Duodenal mucosa (tissue), 2 donors: ENCODE measurements at regions not wholly inside any gene's neighbourhood (a gene's known extent, or its start where the extent isn't known, plus 50 kb on each side); places are given as distances from the start of the nearest gene placed in this dataset.
"Not testable (repeated sequence)": the region's sequence is repeated elsewhere in the genome, so short reads cannot be mapped to it uniquely, and the experiment has no call there.

Source experiments
- H3K27ac ChIP-seq: one replicate; pipeline ENCODE4 v1.7.0; 2013; ENCODE audit warnings: low read depth, low read length
- H3K27me3 ChIP-seq, 2 donors: one replicate each; pipeline ENCODE4 v1.7.0; 2013; ENCODE audit warnings: low read length in 2 of 2, control low read depth in 1 of 2; ENCODE audit not compliant: insufficient read depth in 2 of 2, control insufficient read depth in 1 of 2
- H3K36me3 ChIP-seq, 2 donors: one replicate each; pipeline ENCODE4 v1.7.0; 2013; ENCODE audit warnings: low read length in 2 of 2, control low read depth in 1 of 2; ENCODE audit not compliant: insufficient read depth in 2 of 2, control insufficient read depth in 1 of 2
- H3K4me1 ChIP-seq, 2 donors: one replicate each; pipeline ENCODE4 v1.7.0; 2013; ENCODE audit warnings: low read length in 2 of 2, control low read depth in 1 of 2; ENCODE audit not compliant: insufficient read depth in 2 of 2, control insufficient read depth in 1 of 2
- H3K4me3 ChIP-seq, 2 donors: one replicate each; pipeline ENCODE4 v1.7.0; 2013; ENCODE audit warnings: low read length in 2 of 2, low read depth in 1 of 2
- H3K9ac ChIP-seq, 2 donors: one replicate each; pipeline ENCODE4 v1.7.0; 2013; ENCODE audit warnings: low read length in 2 of 2, low read depth in 1 of 2
- H3K9me3 ChIP-seq, 2 donors: one replicate each; pipeline ENCODE4 v1.7.0; 2013; ENCODE audit warnings: low read length in 2 of 2, control low read depth in 1 of 2; ENCODE audit not compliant: control insufficient read depth in 1 of 2

DNA sequence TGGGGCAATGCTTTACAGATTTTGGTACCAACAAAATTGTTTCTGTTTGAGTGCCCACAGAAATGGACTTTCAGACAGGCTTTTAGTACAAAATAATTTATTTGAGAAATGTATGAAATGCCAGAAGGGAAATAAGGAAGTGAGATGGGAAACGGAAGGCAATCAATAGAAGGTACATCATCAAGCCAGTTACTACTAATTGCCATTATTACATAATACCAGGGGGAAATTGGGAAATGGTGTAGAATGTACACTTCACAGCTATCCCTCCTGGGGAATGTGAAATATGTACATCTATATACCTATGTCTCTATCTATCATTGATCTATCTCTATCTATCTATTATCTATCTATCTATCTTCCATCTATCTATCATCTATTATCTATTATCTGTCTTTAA is 264.6 kb upstream of the B3GALT2 start:
- Histone ChIP-seq H3K4me3 (no peak overlapping the region), H3K9ac (no peak overlapping the region), H3K27ac (no peak overlapping the region), H3K9me3 (no peaks in the 10 kb centered on the region), H3K4me1 (no peaks in the 10 kb centered on the region), H3K36me3 (no peaks in the 10 kb centered on the region), H3K27me3 (no peaks in the 10 kb centered on the region)

DNA sequence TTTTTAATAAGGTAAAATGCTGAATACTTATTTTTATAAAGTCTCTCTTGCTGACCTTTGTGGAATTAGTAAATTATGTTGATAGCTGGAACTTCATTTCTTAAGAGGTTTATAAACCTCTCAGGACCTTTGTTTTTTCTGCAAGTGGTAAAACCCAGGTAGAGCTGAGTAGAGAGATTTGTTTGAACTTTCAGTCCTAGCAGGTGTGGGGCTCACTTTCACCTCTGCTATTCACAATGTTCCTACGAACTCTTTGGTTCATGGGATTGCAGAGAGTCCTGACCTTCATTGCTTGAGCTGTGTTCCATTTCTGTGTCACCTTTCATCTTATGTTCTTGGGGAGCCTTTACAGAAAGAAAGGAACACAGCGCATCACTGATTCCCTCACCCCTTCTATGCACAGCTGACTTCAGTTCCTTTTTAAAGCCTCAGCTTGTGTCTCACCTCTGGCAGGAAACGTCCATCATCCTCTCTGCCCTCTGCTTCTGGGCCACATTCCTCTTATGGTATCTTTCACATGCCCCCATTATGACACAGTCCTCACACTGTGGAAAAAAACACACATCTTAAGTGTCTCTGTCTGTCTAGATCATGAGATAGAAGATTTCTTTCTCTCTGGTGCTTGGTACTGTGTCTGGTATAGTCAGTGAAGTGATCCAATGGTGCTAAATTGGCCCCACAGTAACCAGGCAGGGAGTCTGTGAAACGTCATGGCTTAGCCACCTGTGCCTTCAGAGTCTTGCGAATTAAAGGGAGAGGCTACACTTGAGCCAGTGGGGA is 262.5 kb upstream of the B3GALT2 start:
- no peak overlapping the region for H3K27ac ChIP-seq

DNA sequence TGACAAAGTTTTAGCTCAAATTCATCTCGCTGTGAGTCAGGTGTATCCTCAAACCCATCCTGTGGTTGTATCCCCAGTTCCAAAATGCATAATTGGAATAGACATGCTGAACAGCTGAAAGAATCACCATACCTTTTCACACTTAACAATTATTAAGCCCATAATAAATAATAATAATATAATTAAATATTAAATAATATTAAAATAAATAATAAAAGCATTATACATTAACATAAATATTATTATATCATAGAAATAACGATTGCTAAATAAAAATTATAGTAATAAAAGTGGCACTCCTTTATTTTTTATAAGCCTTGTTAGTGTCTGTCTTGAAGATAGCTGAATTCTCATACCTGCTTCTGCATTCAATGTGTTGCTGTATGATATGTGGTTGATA is 257.5 kb upstream of the B3GALT2 start:
- Histone ChIP-seq H3K27ac (no peak overlapping the region), H3K27me3 (no peaks in the 10 kb centered on the region), H3K36me3 (no peaks in the 10 kb centered on the region), H3K9me3 (no peaks in the 10 kb centered on the region), H3K9ac (no peak overlapping the region), H3K4me1 (no peaks in the 10 kb centered on the region), H3K4me3 (no peak overlapping the region)

More for the DNA sequence above, 262.5 kb upstream of the B3GALT2 start:
- no peak overlapping the region for H3K4me3 ChIP-seq
- H3K9me3 ChIP-seq, result no peaks in the 10 kb centered on the region
- no peaks in the 10 kb centered on the region for H3K36me3 ChIP-seq
- H3K9ac ChIP-seq, result no peak overlapping the region
- no peaks in the 10 kb centered on the region for H3K27me3 ChIP-seq
- H3K4me1 ChIP-seq, result no peaks in the 10 kb centered on the region

DNA sequence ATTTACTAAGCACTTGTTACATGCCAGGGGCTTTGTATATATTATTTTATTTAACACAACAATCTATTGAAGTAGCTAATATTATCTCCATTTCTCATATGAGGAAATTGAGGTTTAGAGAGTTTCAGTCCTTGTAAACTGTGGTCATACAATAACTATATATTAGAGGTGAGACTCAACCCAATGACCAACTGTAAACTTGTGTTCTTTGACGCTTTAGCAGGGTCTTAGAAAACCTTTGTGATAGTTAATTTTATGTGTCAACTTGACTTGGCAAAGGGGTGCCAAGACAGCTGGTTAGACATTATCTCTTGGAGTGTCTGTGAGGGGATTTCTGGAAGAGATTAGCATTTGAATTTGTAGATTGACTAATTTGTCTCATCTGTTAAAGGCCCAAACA is 252.4 kb upstream of the B3GALT2 start:
- Histone ChIP-seq H3K27me3 (no peaks in the 10 kb centered on the region), H3K4me3 (no peak overlapping the region), H3K4me1 (no peaks in the 10 kb centered on the region)

DNA sequence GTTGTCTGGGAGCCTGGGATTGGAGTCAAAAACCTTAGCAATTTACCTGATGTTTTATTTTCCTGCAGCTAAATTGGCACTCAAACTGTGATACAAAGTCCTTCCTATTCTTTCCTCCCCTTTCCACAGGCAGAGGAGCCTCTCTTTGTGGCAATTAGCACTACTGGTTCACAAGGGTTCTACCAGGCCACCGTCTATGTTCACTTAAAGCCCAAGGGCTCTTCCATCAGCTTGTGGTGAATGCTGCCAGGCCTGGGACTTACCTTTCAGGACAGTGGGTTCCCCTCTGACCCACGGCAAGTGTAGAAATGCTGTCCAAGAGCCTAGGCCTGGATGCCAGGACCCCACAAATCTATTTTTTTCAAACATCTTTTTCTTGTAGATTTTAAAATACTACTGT is 251.9 kb upstream of the B3GALT2 start:
- Histone ChIP-seq H3K4me1 (no peaks in the 10 kb centered on the region), H3K9ac (no peak overlapping the region), H3K9me3 (peaks cover 6 to 8% of the 10 kb centered on the region in 2 donors), H3K4me3 (no peak overlapping the region), H3K27me3 (no peaks in the 10 kb centered on the region), H3K27ac (no peak overlapping the region), H3K36me3 (no peaks in the 10 kb centered on the region)

More for the DNA sequence above, 252.4 kb upstream of the B3GALT2 start:
- no peak overlapping the region for H3K9ac ChIP-seq
- no peaks in the 10 kb centered on the region for H3K36me3 ChIP-seq
- no peak overlapping the region for H3K27ac ChIP-seq
- peaks cover 2 to 3% of the 10 kb centered on the region in 2 donors for H3K9me3 ChIP-seq

DNA sequence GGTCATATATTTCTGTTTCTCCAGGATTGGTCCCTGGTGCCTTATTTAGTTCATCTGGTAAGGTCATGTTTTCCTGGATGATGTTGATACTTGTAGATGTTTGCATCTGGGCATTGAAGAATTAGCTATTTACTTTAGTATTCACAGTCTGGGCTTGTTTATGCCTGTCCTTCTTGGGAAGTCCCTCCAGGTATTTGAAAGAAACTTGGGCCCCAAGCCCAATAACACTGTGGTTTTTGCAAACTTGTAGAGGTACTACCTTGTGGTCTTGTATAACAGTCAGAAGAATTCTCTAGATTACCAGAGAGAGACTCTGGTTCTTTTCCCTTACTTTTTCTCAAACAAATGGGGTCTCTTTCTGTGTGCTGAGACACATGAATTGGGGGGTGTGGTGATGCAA is 251.4 kb upstream of the B3GALT2 start:
- no peaks in the 10 kb centered on the region for H3K27me3 ChIP-seq
- no peaks in the 10 kb centered on the region for H3K36me3 ChIP-seq
- no peak overlapping the region for H3K9ac ChIP-seq
- H3K9me3 ChIP-seq, result peaks cover 11 to 13% of the 10 kb centered on the region in 2 donors
- H3K4me1 ChIP-seq, result no peaks in the 10 kb centered on the region
- H3K27ac ChIP-seq, result no peak overlapping the region
- no peak overlapping the region for H3K4me3 ChIP-seq

DNA sequence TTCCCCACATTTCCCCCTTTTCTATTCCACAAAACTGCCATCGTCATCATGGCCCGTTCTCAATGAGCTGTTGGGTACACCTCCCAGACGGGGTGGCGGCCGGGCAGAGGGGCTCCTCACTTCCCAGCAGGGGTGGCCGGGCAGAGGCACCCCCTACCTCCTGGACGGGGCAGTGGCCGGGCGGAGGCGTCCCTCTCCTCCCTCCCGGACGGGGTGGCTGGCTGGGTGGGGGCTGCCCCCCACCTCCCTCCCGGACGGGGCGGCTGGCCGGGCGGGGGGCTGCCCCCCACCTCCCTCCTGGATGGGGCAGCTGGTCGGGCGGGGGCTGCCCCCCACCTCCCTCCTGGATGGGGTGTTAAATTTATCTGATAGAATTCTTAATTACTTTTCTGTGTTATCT is 250.9 kb upstream of the B3GALT2 start:
- H3K27ac ChIP-seq, H3K27me3 ChIP-seq, H3K4me1 ChIP-seq, H3K36me3 ChIP-seq, H3K4me3 ChIP-seq, H3K9ac ChIP-seq: not testable (repeated sequence)
- peaks cover 15 to 18% of the 10 kb centered on the region in 2 donors for H3K9me3 ChIP-seq

DNA sequence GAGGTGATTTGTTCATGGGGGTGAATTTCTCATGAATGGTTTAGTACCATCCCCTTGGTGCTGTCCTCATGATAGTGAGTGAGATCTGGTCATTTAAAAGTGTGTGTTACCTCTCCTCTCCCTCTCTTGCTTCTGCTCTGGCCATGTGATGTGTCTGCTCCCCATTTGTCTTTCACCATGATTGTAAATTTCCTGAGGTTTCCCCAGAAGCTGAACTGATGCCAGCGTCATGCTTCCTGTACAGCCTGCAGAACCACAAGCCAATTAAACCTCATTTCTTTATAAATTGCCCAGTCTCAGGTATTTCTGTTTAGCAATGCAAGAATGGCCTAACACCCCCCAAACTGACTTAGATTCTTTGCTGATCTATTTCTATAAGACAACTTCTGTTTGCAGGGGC is 249.4 kb upstream of the B3GALT2 start:
- no peaks in the 10 kb centered on the region for H3K27me3 ChIP-seq
- H3K9me3 ChIP-seq, result peaks cover 18% of the 10 kb centered on the region in 2 donors
- no peaks in the 10 kb centered on the region for H3K4me1 ChIP-seq
- no peak overlapping the region for H3K4me3 ChIP-seq
- H3K9ac ChIP-seq, result no peak overlapping the region
- H3K36me3 ChIP-seq, result no peaks in the 10 kb centered on the region
- H3K27ac ChIP-seq, result no peak overlapping the region

DNA sequence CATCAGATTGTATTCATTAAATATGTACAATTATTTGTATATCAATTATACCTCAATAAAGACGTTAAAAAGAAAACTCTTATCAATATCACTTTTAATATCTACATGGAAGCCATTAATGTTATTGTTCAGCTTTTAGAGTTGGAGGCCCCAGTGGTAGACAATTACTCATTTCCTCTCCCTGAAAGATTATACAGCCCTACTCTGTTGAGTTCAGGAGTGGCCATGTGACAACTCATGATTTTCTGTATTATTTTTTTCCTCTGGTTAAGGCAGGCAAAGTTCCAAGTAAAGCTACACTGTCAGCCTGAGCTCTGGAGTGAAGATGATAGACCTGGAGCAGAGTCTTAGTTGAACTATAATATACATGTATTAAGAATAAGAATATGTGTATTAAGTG is 247.9 kb upstream of the B3GALT2 start:
- no peak overlapping the region for H3K4me3 ChIP-seq
- no peaks in the 10 kb centered on the region for H3K27me3 ChIP-seq
- H3K27ac ChIP-seq, result no peak overlapping the region
- peaks cover 18% of the 10 kb centered on the region in 2 donors for H3K9me3 ChIP-seq
- H3K36me3 ChIP-seq, result no peaks in the 10 kb centered on the region
- H3K9ac ChIP-seq, result no peak overlapping the region
- H3K4me1 ChIP-seq, result no peaks in the 10 kb centered on the region

DNA sequence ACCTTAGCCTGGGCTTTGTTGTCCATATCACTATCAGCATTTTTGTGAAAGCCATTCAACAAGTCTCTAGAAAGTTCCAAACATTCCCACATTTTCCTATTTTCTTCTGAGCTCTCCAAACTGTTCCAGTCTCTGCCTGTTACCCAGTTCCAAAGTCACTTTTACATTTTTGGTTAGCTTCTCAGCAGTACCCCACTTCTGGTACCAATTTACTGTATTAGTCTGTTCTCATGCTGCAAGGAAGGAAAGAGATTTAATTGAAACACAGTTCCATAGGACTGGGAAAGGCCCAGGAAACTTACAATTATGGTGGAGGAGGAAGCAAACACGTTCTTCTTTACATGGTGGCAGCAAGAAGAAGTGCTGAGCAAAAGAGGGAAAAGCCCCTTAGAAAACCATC is 247.2 kb upstream of the B3GALT2 start:
- Histone ChIP-seq H3K27ac (no peak overlapping the region), H3K4me1 (no peaks in the 10 kb centered on the region), H3K36me3 (no peaks in the 10 kb centered on the region), H3K27me3 (no peaks in the 10 kb centered on the region), H3K9me3 (peaks cover 18% of the 10 kb centered on the region in 2 donors), H3K9ac (no peak overlapping the region), H3K4me3 (no peak overlapping the region)
